Osteoblast (primary cell): ENCODE measurements at regions not wholly inside any gene's neighbourhood (a gene's known extent, or its start where the extent isn't known, plus 50 kb on each side); places are given as distances from the start of the nearest gene placed in this dataset.

Source experiments
- DNase-seq: peaks from one replicate; pipeline ENCODE4 v3.0.0; 2011; ENCODE audit warnings: low spot score, mixed read lengths; ENCODE audit not compliant: insufficient read length; ENCODE audit errors: missing footprints
- H2AFZ ChIP-seq: 2 replicates; pipeline ENCODE4 v1.6.0; 2011; ENCODE audit warnings: mild to moderate bottlenecking, low read length
- H3K27ac ChIP-seq: 2 replicates; pipeline ENCODE4 v1.5.1; 2011; ENCODE audit warnings: mild to moderate bottlenecking, low read depth, low read length, moderate library complexity
- H3K27me3 ChIP-seq: 2 replicates; pipeline ENCODE4 v1.6.0; 2012; ENCODE audit warnings: mild to moderate bottlenecking, control low read depth, inconsistent platforms, low read length, moderate library complexity; ENCODE audit not compliant: insufficient read depth
- H3K36me3 ChIP-seq: 2 replicates; pipeline ENCODE4 v1.5.1; 2011; ENCODE audit warnings: mild to moderate bottlenecking, low read length, control low read depth, moderate library complexity; ENCODE audit not compliant: insufficient read depth
- H3K4me1 ChIP-seq: 2 replicates; pipeline ENCODE4 v1.5.1; 2011; ENCODE audit warnings: mild to moderate bottlenecking, low read length, control low read depth, moderate library complexity; ENCODE audit not compliant: insufficient read depth
- H3K4me2 ChIP-seq: 2 replicates; pipeline ENCODE4 v1.6.0; 2011; ENCODE audit warnings: mild to moderate bottlenecking, low read length; ENCODE audit not compliant: insufficient read depth
- H3K4me3 ChIP-seq: fragments of 200-600 bp; sonication (generic); 3 replicates; pipeline ENCODE4 v1.5.1; 2012; ENCODE audit warnings: mild to moderate bottlenecking, low read length, inconsistent platforms; ENCODE audit not compliant: insufficient read depth
- H3K79me2 ChIP-seq: 2 replicates; pipeline ENCODE4 v1.6.0; 2012; ENCODE audit warnings: mild to moderate bottlenecking, low read length, control low read depth, inconsistent platforms; ENCODE audit not compliant: insufficient read depth
- H3K9me3 ChIP-seq: 2 replicates; pipeline ENCODE4 v1.5.1; 2011; ENCODE audit warnings: low read depth, low read length, control low read depth
- H4K20me1 ChIP-seq: 2 replicates; pipeline ENCODE4 v1.6.0; 2012; ENCODE audit warnings: mild to moderate bottlenecking, low read length, control low read depth; ENCODE audit not compliant: insufficient read depth
- TF ChIP-seq, protein P1 (sequence below): IDR thresholded peaks from 2 replicates; pipeline ENCODE4 v1.5.1; 2011; ENCODE audit warnings: mild to moderate bottlenecking, low read depth, low read length, moderate library complexity; ENCODE audit errors: extremely low read depth

DNA sequence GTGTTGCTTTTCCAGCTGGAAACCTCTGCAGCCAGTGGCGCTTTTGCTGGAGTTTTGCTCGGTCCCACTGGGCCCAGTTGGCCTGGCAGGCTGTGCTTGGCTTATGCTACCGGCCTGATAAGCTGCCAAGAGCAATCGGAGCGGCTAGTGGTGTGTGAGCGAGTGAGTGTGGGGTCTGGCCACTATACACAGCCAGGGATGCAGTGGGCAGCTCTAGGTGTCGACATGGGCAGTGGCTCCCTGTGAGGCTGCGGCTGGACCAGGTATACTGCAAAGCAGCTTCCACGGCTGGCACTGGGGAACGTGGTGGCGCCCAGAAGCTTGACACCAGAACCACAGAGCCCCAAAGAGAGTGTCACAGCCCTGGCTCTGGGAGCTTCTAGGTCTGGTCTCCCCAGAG, 996.5 kb downstream of the GRIK2 start:
- DNase-seq: no peak
- no peak overlapping the region for H2AFZ ChIP-seq
- H3K4me1 ChIP-seq: no peaks in the 10 kb centered on the region
- no peaks in the 10 kb centered on the region for H3K36me3 ChIP-seq
- H3K27ac ChIP-seq: no peak overlapping the region
- no peaks in the 10 kb centered on the region for H4K20me1 ChIP-seq
- no peaks in the 10 kb centered on the region for H3K79me2 ChIP-seq
- no peaks in the 10 kb centered on the region for H3K9me3 ChIP-seq
- H3K4me2 ChIP-seq: no peak overlapping the region
- TF ChIP-seq, protein P1, sequence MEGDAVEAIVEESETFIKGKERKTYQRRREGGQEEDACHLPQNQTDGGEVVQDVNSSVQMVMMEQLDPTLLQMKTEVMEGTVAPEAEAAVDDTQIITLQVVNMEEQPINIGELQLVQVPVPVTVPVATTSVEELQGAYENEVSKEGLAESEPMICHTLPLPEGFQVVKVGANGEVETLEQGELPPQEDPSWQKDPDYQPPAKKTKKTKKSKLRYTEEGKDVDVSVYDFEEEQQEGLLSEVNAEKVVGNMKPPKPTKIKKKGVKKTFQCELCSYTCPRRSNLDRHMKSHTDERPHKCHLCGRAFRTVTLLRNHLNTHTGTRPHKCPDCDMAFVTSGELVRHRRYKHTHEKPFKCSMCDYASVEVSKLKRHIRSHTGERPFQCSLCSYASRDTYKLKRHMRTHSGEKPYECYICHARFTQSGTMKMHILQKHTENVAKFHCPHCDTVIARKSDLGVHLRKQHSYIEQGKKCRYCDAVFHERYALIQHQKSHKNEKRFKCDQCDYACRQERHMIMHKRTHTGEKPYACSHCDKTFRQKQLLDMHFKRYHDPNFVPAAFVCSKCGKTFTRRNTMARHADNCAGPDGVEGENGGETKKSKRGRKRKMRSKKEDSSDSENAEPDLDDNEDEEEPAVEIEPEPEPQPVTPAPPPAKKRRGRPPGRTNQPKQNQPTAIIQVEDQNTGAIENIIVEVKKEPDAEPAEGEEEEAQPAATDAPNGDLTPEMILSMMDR: no peak
- no peak overlapping the region for H3K4me3 ChIP-seq
- no peaks in the 10 kb centered on the region for H3K27me3 ChIP-seq

DNA sequence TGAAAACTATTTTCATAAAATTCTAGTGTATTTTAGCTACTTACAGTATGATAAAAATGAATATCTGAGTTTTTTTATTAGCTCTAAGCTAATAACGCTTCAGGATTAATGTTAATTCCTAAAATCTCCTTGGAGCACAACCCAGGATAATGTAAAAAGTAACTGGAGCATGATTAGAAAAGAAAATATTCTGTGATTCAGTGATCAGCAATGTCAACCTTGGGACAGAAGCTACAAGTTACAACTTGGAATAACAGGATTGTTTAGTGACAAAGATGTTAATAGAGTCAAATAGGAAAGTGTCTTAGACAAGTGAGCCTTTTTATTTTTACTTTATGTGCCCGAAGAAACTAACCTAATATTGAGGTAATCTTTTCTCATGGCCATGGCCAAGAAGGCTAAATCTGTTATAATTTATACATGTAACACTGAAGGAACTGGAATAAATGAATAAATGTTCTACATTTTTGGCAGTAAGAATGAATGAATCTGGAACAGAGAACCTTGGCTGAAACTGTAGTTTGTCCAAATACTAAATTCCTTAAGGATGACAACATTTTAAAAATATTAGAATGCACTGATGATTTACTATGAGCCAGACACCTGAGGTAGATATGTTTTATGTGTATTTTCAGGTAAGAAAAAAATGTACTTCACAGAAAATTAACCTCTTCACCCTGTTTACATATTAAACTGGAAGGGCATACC, 994.0 kb downstream of the GRIK2 start:
- Histone ChIP-seq H3K4me3 (no peak overlapping the region), H3K9me3 (no peaks in the 10 kb centered on the region), H3K27me3 (no peaks in the 10 kb centered on the region), H4K20me1 (no peaks in the 10 kb centered on the region), H3K79me2 (no peaks in the 10 kb centered on the region), H3K4me2 (no peak overlapping the region), H3K27ac (no peak overlapping the region), H2AFZ (no peak overlapping the region), H3K36me3 (no peaks in the 10 kb centered on the region), H3K4me1 (no peaks in the 10 kb centered on the region)
- TF ChIP-seq, protein P1: no peak
- DNase-seq: no peak

DNA sequence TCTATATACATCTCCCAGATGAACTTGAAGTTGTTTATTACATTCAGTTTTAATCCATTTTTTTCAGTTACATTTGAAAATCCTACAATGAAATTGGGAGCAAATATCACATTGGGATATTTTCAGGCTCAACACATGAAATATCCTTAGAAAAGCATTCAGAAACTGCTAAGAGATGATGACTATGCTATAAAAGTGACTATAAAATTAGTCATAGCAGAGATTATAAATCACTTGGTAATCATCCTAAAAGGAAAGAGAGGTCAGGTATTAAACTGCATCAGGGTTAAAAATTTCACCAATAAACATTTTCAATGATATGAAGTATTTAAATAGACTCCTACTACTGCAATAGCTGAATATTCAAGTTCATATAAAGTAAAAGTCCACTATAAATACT, 987.7 kb downstream of the GRIK2 start:
- Histone ChIP-seq H4K20me1 (no peaks in the 10 kb centered on the region), H3K4me1 (no peaks in the 10 kb centered on the region), H2AFZ (no peak overlapping the region), H3K79me2 (no peaks in the 10 kb centered on the region), H3K27me3 (no peaks in the 10 kb centered on the region), H3K9me3 (peaks cover 2% of the 10 kb centered on the region), H3K36me3 (no peaks in the 10 kb centered on the region), H3K27ac (no peak overlapping the region), H3K4me2 (no peak overlapping the region), H3K4me3 (no peak overlapping the region)
- TF ChIP-seq, protein P1: no peak
- no peak for DNase-seq

DNA sequence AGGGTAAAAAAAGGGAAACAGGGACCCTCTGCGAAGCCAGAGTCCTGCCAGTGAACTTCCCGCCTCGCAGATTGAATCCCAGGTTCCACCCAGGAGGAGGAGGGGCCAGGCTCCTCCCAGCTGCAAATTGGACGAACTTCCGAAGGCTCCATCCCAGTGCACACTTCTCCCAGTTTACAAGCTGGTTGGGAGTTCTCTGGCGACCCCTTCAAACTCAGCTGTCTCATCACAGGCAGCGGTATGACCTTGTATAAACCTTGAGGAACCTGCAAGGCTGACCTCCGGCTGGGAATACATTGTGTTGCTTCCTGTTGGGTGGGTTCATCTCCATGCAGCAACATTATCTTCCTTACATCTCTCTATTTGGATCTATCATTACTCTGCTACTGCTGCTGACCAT, 962.7 kb downstream of the GRIK2 start:
- H3K4me1 ChIP-seq: no peaks in the 10 kb centered on the region
- H2AFZ ChIP-seq: no peak overlapping the region
- H3K4me2 ChIP-seq: no peak overlapping the region
- H4K20me1 ChIP-seq: no peaks in the 10 kb centered on the region
- DNase-seq: no peak
- peaks cover 2% of the 10 kb centered on the region for H3K9me3 ChIP-seq
- H3K79me2 ChIP-seq: no peaks in the 10 kb centered on the region
- no peak overlapping the region for H3K27ac ChIP-seq
- no peaks in the 10 kb centered on the region for H3K36me3 ChIP-seq
- H3K4me3 ChIP-seq: no peak overlapping the region
- no peaks in the 10 kb centered on the region for H3K27me3 ChIP-seq
- TF ChIP-seq, protein P1: no peak
